Progenitor cell of endocrine pancreas (in vitro differentiated cells): ENCODE measurements at regions not wholly inside any gene's neighbourhood (a gene's known extent, or its start where the extent isn't known, plus 50 kb on each side); places are given as distances from the start of the nearest gene placed in this dataset.

Experiments
- DNase-seq: peaks from one replicate; pipeline ENCODE4 v3.0.0; 2021; ENCODE audit warnings: low spot score; ENCODE audit not compliant: unreplicated experiment
- H3K27ac Mint-ChIP-seq: 2 replicates; pipeline ENCODE4 v1.8.0; 2021; ENCODE audit warnings: mild to moderate bottlenecking, moderate library complexity, mixed read lengths
- H3K27me3 Mint-ChIP-seq: 2 replicates; pipeline ENCODE4 v1.8.0; 2021; ENCODE audit warnings: mixed read lengths
- H3K36me3 Mint-ChIP-seq: 2 replicates; pipeline ENCODE4 v1.8.0; 2022; ENCODE audit warnings: mixed read lengths; ENCODE audit not compliant: insufficient read depth
- H3K4me1 Mint-ChIP-seq: 2 replicates; pipeline ENCODE4 v1.8.0; 2021; ENCODE audit warnings: low read depth, mixed read lengths
- H3K4me3 Mint-ChIP-seq: 2 replicates; pipeline ENCODE4 v1.8.0; 2021; ENCODE audit warnings: low read depth, mild to moderate bottlenecking, moderate library complexity, mixed read lengths
- H3K9me3 Mint-ChIP-seq: 2 replicates; pipeline ENCODE4 v1.8.0; 2021; ENCODE audit warnings: low read depth, mixed read lengths
- CTCF ChIP-seq: fragments of 200-600 bp; sonication (generic); IDR thresholded peaks from one replicate; pipeline ENCODE4 v1.5.0; 2021; ENCODE audit warnings: antibody characterized with exemption, mild to moderate bottlenecking; ENCODE audit not compliant: unreplicated experiment

GRCh38 chr3:26763723-26764122 is 141.2 kb downstream of the LRRC3B start:
- Mint-ChIP-seq H3K4me3 (no peak overlapping the region), H3K4me1 (no peaks in the 10 kb centered on the region), H3K36me3 (no peaks in the 10 kb centered on the region), H3K9me3 (peaks cover 2% of the 10 kb centered on the region), H3K27me3 (peaks cover 3% of the 10 kb centered on the region), H3K27ac (no peak overlapping the region)
- TF ChIP-seq CTCF = no peak
- no peak for DNase-seq

GRCh38 chr3:26766031-26766430 is 143.5 kb downstream of the LRRC3B start:
- DNase-seq = no peak
- no peak for TF ChIP-seq CTCF
- H3K4me1 Mint-ChIP-seq = peaks cover 6% of the 10 kb centered on the region
- H3K9me3 Mint-ChIP-seq = peaks cover 2% of the 10 kb centered on the region
- no peak overlapping the region for H3K27ac Mint-ChIP-seq
- peaks cover under 1% of the 10 kb centered on the region for H3K27me3 Mint-ChIP-seq
- H3K36me3 Mint-ChIP-seq = no peaks in the 10 kb centered on the region
- H3K4me3 Mint-ChIP-seq = no peak overlapping the region

- no peak overlapping the region for H3K4me3 Mint-ChIP-seq
- no peaks in the 10 kb centered on the region for H3K27me3 Mint-ChIP-seq
- no peak overlapping the region for H3K27ac Mint-ChIP-seq
- peaks cover 10% of the 10 kb centered on the region for H3K4me1 Mint-ChIP-seq
- DNase-seq = no peak
- TF ChIP-seq CTCF = no peak
- H3K9me3 Mint-ChIP-seq = peaks cover 2% of the 10 kb centered on the region
- H3K36me3 Mint-ChIP-seq = no peaks in the 10 kb centered on the region
Measured at GRCh38 chr3:26768068-26768651, 145.6 kb downstream of the LRRC3B start.

GRCh38 chr3:26799679-26800317 is 177.2 kb downstream of the LRRC3B start:
- H3K36me3 Mint-ChIP-seq = no peaks in the 10 kb centered on the region
- no peak for TF ChIP-seq CTCF
- H3K4me3 Mint-ChIP-seq = no peak overlapping the region
- H3K27me3 Mint-ChIP-seq = peaks cover 3% of the 10 kb centered on the region
- H3K4me1 Mint-ChIP-seq = peaks cover 16% of the 10 kb centered on the region
- no peak overlapping the region for H3K27ac Mint-ChIP-seq
- DNase-seq = no peak
- no peaks in the 10 kb centered on the region for H3K9me3 Mint-ChIP-seq

GRCh38 chr3:26807272-26807671 is 184.7 kb downstream of the LRRC3B start:
- H3K27ac Mint-ChIP-seq = no peak overlapping the region
- DNase-seq = no peak
- no peaks in the 10 kb centered on the region for H3K4me1 Mint-ChIP-seq
- H3K9me3 Mint-ChIP-seq = peaks cover 16% of the 10 kb centered on the region
- TF ChIP-seq CTCF = no peak
- H3K36me3 Mint-ChIP-seq = no peaks in the 10 kb centered on the region
- H3K4me3 Mint-ChIP-seq = no peak overlapping the region
- no peaks in the 10 kb centered on the region for H3K27me3 Mint-ChIP-seq
